ENCODE measurements at regions not wholly inside any gene's neighbourhood (a gene's known extent, or its start where the extent isn't known, plus 50 kb on each side); places are given as distances from the start of the nearest gene placed in this dataset.

DNA sequence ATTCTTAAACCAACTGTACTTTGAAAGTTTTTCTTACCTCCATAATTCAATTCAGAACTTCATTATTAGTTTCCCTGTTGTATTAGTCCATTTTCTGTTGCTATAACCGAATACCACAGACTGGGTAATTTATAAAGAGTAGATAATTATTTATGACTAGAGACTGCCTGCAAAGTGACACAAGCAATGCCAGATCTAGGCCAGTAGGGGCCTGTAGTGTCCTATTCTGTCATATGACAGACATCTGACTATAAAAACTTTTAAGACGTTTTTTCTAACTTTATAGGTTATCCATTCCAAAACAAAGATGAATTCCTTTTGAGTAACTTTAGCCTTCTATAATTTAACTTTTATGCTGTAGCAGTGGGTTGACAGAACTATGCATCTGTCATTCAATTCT lies 2783.8 kb downstream of the PCDH9 start:
- no peak overlapping the region for H3K4me3 ChIP-seq
- ATAC-seq (ENCODE audit: insufficient number of reproducible peaks, low FRiP score, low read depth) (no peak), DNase-seq (ENCODE audit: low spot score) (no peak)
- no peaks in the 10 kb centered on the region for H3K9me3 ChIP-seq
- H3K27me3 ChIP-seq (replicated peaks; ENCODE audit: insufficient read depth), result no peaks in the 10 kb centered on the region
- H3K27ac ChIP-seq, result no peak overlapping the region
- H3K4me1 ChIP-seq (ENCODE audit: control insufficient read depth in 1 of 2, low read depth in 2 of 2), result no peaks in the 10 kb centered on the region
- TF ChIP-seq, protein P1, sequence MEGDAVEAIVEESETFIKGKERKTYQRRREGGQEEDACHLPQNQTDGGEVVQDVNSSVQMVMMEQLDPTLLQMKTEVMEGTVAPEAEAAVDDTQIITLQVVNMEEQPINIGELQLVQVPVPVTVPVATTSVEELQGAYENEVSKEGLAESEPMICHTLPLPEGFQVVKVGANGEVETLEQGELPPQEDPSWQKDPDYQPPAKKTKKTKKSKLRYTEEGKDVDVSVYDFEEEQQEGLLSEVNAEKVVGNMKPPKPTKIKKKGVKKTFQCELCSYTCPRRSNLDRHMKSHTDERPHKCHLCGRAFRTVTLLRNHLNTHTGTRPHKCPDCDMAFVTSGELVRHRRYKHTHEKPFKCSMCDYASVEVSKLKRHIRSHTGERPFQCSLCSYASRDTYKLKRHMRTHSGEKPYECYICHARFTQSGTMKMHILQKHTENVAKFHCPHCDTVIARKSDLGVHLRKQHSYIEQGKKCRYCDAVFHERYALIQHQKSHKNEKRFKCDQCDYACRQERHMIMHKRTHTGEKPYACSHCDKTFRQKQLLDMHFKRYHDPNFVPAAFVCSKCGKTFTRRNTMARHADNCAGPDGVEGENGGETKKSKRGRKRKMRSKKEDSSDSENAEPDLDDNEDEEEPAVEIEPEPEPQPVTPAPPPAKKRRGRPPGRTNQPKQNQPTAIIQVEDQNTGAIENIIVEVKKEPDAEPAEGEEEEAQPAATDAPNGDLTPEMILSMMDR (IDR thresholded peaks at IDR 0.05), result no peak
- no peaks in the 10 kb centered on the region for H3K36me3 ChIP-seq

DNA sequence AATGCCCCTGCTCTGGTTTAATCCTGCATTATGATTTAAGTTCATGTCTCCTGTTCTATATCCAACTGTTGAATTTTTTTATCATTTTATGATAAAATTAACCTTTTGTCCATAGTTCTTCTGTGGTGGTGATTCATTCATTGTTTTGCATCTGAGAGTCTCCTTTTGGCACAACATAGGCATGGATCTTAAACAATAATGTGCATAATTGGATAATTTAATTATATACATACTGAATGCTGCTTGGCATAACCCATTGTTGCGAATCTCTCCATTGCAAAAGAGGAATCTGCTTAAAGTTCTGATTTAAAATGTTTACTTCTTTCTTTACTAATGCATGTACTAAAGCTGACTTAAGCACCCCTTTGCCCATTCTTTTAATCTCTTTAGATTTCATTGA lies 2788.4 kb downstream of the PCDH9 start:
- DNase-seq (ENCODE audit: low spot score), result no peak
- H3K4me3 ChIP-seq, result no peak overlapping the region

DNA sequence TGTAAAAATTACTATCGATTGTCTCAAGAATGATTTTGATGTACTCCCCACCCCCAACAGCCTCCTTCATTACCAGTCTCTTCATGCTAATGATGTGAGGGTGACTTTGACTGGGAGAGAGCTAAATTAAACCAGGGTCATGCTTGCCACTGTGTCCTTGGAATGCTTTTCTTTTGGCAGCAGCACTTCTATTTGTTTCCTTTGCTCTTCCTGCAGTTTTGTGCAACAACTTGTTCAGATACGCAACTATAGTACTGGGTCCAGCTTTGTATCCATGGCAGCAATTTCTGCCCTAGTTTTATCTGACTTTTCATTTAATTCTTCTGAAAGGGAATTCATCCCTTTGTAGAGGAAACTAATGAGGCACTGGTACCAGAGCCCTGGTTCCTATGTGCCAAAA lies 2792.1 kb downstream of the PCDH9 start:
- TF ChIP-seq, protein P1 (IDR thresholded peaks at IDR 0.05), result no peak
- no peaks in the 10 kb centered on the region for H3K36me3 ChIP-seq
- H3K27ac ChIP-seq, result no peak overlapping the region
- H3K4me1 ChIP-seq (ENCODE audit: control insufficient read depth in 1 of 2, low read depth in 2 of 2), result no peaks in the 10 kb centered on the region
- no peaks in the 10 kb centered on the region for H3K9me3 ChIP-seq
- H3K27me3 ChIP-seq (replicated peaks; ENCODE audit: insufficient read depth), result no peaks in the 10 kb centered on the region
- ATAC-seq (ENCODE audit: insufficient number of reproducible peaks, low FRiP score, low read depth), result no peak
- no peak overlapping the region for H3K4me3 ChIP-seq
- DNase-seq (ENCODE audit: low spot score), result no peak

More for the DNA sequence above, 2788.4 kb downstream of the PCDH9 start:
- Histone ChIP-seq H3K4me1 (ENCODE audit: control insufficient read depth in 1 of 2, low read depth in 2 of 2) (no peaks in the 10 kb centered on the region), H3K27ac (no peak overlapping the region), H3K27me3 (replicated peaks; ENCODE audit: insufficient read depth) (no peaks in the 10 kb centered on the region), H3K9me3 (no peaks in the 10 kb centered on the region), H3K36me3 (no peaks in the 10 kb centered on the region)
- TF ChIP-seq, protein P1 (IDR thresholded peaks at IDR 0.05), result no peak
- ATAC-seq (ENCODE audit: insufficient number of reproducible peaks, low FRiP score, low read depth), result no peak

DNA sequence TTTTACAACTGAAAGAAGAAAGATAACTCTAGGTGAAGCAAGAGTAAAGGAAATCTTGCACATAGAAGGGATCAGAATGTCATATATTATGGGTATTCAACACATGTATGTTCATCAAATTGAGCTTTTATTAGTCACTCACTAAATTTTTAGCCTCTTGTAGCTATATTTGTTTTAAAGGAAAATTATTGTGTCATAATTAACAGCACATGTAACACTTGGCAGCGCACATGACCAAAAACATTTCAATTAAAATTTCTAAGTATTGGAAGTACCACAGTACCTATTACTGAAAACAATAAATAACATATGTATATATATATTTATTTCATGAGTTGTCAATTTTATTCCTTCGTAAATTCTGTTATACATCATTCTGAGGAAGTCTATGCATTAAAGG lies 2800.4 kb downstream of the PCDH9 start:
- DNase-seq (ENCODE audit: low spot score), result no peak
- Histone ChIP-seq H3K27me3 (replicated peaks; ENCODE audit: insufficient read depth) (no peaks in the 10 kb centered on the region), H3K4me3 (no peak overlapping the region), H3K4me1 (ENCODE audit: control insufficient read depth in 1 of 2, low read depth in 2 of 2) (no peaks in the 10 kb centered on the region), H3K36me3 (no peaks in the 10 kb centered on the region), H3K27ac (no peak overlapping the region), H3K9me3 (no peaks in the 10 kb centered on the region)
- no peak for ATAC-seq (ENCODE audit: insufficient number of reproducible peaks, low FRiP score, low read depth)
- TF ChIP-seq, protein P1 (IDR thresholded peaks at IDR 0.05), result no peak

DNA sequence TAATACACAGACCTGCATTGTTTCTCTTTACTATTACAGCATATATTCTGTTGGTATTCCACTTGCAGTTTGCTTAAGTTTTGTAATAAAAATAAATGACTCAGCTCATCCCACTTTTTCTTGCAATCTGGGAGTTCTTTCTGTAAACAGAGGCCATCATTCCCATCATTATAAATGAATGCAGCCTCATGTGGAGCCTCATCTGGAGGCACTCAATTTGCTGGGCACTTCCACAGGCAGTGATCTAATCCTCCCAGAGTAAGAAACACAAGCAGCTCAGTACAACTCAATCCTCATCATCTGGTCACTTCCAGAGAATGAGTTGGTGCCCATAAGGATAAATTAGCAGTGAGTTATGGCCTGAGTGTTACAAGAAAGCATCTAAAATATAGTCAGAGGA lies 2801.9 kb downstream of the PCDH9 start:
- no peak for ATAC-seq (ENCODE audit: insufficient number of reproducible peaks, low FRiP score, low read depth)
- TF ChIP-seq, protein P1 (IDR thresholded peaks at IDR 0.05), result no peak
- no peaks in the 10 kb centered on the region for H3K27me3 ChIP-seq (replicated peaks; ENCODE audit: insufficient read depth)
- no peak for DNase-seq (ENCODE audit: low spot score)
- H3K9me3 ChIP-seq, result no peaks in the 10 kb centered on the region
- H3K4me3 ChIP-seq, result no peak overlapping the region
- H3K27ac ChIP-seq, result no peak overlapping the region
- H3K36me3 ChIP-seq, result no peaks in the 10 kb centered on the region
- H3K4me1 ChIP-seq (ENCODE audit: control insufficient read depth in 1 of 2, low read depth in 2 of 2), result no peaks in the 10 kb centered on the region
